ENCODE measurements at regions not wholly inside any gene's neighbourhood (a gene's known extent, or its start where the extent isn't known, plus 50 kb on each side); places are given as distances from the start of the nearest gene placed in this dataset.
"Not testable (repeated sequence)": the region's sequence is repeated elsewhere in the genome, so short reads cannot be mapped to it uniquely, and the experiment has no call there.

DNA sequence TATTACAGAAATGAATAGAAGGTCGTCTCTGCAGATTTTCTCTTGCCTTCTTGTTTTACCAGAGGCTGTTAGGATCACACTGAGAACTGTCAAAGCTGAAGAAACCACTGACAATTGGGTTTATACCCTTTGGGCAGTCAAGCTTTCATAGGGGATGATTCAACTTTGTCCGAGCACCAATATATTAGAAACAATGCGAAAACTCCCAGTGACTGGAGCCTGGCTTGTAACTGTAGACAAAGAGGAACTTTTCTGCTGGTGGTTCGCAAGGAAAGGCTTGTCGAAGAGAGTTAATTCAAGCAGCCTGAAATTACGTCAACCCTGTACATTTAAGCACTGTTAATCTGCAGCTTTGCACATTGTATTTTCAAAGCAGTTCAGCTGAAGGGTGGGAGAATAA, 193.2 kb upstream of the ZNF385D start:
- no peaks in the 10 kb centered on the region for H3K4me1 ChIP-seq (ENCODE audit: control insufficient read depth, insufficient read depth, low read length)

DNA sequence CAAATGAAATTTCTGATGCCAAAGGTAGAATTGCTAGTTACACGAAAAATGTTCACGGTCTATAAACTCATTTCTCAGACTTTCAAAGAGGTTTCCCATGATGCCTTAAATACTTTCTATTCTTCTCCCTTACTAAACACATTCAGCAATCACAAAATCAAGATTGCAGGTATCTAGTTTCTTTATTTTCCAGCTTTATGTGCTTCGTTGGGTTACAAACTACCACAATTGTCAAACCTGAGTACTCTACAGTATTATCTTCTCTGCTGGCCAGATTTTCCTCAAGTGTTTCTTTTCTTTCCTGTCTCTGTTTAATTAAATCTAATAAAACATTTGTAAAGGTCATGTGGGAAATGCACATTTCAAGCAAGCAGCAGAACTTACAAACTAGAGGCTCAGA, 201.8 kb upstream of the ZNF385D start:
- no peaks in the 10 kb centered on the region for H3K27me3 ChIP-seq (ENCODE audit: control insufficient read depth, insufficient read depth, low read length)
- H3K36me3 ChIP-seq (ENCODE audit: control insufficient read depth, insufficient read depth, low read length), result no peaks in the 10 kb centered on the region
- no peaks in the 10 kb centered on the region for H3K4me1 ChIP-seq (ENCODE audit: control insufficient read depth, insufficient read depth, low read length)
- H3K9ac ChIP-seq (ENCODE audit: low read length), result no peak overlapping the region
- H3K4me3 ChIP-seq (ENCODE audit: low read length), result no peak overlapping the region
- H3K27ac ChIP-seq (ENCODE audit: low read depth, low read length), result no peak overlapping the region

More for the DNA sequence above, 193.2 kb upstream of the ZNF385D start:
- Histone ChIP-seq H3K9ac (ENCODE audit: low read length) (no peak overlapping the region), H3K27ac (ENCODE audit: low read depth, low read length) (no peak overlapping the region), H3K36me3 (ENCODE audit: control insufficient read depth, insufficient read depth, low read length) (no peaks in the 10 kb centered on the region), H3K27me3 (ENCODE audit: control insufficient read depth, insufficient read depth, low read length) (no peaks in the 10 kb centered on the region), H3K4me3 (ENCODE audit: low read length) (no peak overlapping the region)

DNA sequence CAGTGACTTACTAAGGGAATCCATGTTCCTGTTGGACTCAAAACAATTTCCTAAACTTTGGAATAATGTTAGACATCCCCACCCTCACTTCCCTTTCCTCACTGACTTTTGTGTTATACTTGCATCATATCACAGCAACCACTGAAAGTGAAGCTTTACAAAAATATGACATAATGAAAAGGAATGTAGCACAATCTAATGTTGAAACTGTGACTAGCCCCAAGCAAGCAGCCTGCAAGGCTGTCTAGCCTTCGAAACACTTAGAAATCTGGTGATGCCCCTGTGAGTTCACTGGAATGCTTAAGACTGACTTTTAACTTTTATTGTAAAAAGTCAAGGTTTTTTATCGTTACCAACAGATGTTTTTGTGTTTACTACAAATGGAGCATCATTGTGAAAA, 203.7 kb upstream of the ZNF385D start:
- Histone ChIP-seq H3K27me3 (ENCODE audit: control insufficient read depth, insufficient read depth, low read length) (no peaks in the 10 kb centered on the region), H3K27ac (ENCODE audit: low read depth, low read length) (no peak overlapping the region), H3K4me3 (ENCODE audit: low read length) (no peak overlapping the region), H3K4me1 (ENCODE audit: control insufficient read depth, insufficient read depth, low read length) (no peaks in the 10 kb centered on the region), H3K36me3 (ENCODE audit: control insufficient read depth, insufficient read depth, low read length) (no peaks in the 10 kb centered on the region), H3K9ac (ENCODE audit: low read length) (no peak overlapping the region)

DNA sequence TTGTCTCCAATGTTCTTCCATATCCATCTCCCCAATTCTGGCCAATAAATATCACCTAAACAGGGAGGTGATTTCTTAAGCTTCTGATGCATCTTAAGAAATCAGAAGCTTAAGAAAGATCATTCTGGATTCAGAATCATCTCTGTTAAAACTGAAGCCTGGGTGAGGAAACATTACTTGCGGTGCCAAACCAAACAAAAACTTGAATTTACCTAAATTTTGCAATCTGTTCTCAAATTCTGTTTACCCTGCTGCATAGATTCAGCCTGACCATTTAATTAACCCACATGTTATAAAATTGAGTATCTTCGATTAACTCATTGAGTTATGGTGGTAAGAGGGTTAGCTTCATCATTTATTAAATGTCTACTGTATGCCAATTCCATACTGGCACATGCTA, 204.4 kb upstream of the ZNF385D start:
- H3K36me3 ChIP-seq (ENCODE audit: control insufficient read depth, insufficient read depth, low read length), result no peaks in the 10 kb centered on the region
- H3K27ac ChIP-seq (ENCODE audit: low read depth, low read length), result no peak overlapping the region
- no peak overlapping the region for H3K9ac ChIP-seq (ENCODE audit: low read length)

DNA sequence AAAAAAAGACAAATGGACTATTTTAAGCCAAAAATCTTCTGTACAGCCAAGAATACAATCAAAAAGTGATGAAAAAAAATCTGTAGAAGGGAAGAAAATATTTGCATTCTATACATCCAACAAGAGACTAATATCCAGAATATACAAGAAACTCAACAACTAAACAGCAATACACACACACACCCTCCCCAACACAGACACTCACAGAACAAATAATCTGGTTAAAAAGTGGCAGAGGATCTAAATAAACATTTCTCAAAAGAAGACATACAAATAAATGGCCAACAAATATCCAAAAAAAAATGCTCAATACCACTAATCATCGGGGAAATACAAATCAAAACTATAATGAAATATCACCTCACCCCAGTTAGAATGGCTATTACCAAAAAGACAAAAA, 209.0 kb upstream of the ZNF385D start:
- Histone ChIP-seq H3K4me3 (ENCODE audit: low read length) (no peak overlapping the region), H3K9ac (ENCODE audit: low read length) (no peak overlapping the region), H3K4me1 (ENCODE audit: control insufficient read depth, insufficient read depth, low read length) (no peaks in the 10 kb centered on the region), H3K27me3 (ENCODE audit: control insufficient read depth, insufficient read depth, low read length) (no peaks in the 10 kb centered on the region), H3K36me3 (ENCODE audit: control insufficient read depth, insufficient read depth, low read length) (no peaks in the 10 kb centered on the region), H3K27ac (ENCODE audit: low read depth, low read length) (no peak overlapping the region)

More for the DNA sequence above, 204.4 kb upstream of the ZNF385D start:
- no peaks in the 10 kb centered on the region for H3K4me1 ChIP-seq (ENCODE audit: control insufficient read depth, insufficient read depth, low read length)
- no peaks in the 10 kb centered on the region for H3K27me3 ChIP-seq (ENCODE audit: control insufficient read depth, insufficient read depth, low read length)
- H3K4me3 ChIP-seq (ENCODE audit: low read length), result no peak overlapping the region

DNA sequence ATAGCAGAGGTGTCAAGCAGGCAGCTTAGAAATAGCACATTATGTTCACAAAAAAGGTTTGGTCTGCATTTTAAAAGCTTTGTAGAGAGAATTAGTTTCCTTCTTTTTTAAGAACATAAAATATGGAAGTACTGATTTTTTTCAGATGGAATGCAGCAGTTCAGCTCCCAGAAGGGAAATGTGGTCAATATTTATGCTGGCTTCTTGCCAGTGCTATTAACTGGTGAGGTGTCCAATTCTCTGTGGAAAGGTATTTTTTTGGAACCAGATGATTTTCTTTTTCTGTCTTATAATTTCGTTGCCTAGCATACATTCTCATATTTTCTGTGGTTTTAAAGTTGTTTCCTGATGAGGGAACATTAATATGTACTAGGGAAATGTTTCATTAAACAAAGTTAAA, 211.4 kb upstream of the ZNF385D start:
- Histone ChIP-seq H3K9ac (ENCODE audit: low read length) (no peak overlapping the region), H3K36me3 (ENCODE audit: control insufficient read depth, insufficient read depth, low read length) (no peaks in the 10 kb centered on the region), H3K4me1 (ENCODE audit: control insufficient read depth, insufficient read depth, low read length) (no peaks in the 10 kb centered on the region)

DNA sequence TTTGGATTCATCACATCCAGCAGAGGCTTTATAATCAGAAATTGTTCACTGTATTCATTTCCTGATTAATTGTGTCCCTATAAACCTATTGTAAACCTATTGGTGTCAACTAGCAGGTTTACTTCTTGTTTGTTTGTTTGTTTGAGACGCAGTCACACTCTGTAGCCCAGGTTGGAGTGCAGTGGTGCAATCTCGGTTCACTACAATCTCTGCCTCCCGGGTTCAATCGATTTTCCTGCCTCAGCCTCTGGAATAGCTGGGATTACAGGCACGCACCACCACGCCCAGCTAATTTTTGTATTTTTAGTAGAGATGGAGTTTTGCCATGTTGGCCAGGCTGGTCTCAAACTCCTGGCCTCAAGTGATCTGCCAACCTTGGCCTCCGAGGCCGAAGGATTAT, 215.4 kb upstream of the ZNF385D start:
- H3K4me3 ChIP-seq (ENCODE audit: low read length); H3K27me3 ChIP-seq (ENCODE audit: control insufficient read depth, insufficient read depth, low read length): not testable (repeated sequence)

More for the DNA sequence above, 211.4 kb upstream of the ZNF385D start:
- Histone ChIP-seq H3K27me3 (ENCODE audit: control insufficient read depth, insufficient read depth, low read length) (no peaks in the 10 kb centered on the region), H3K4me3 (ENCODE audit: low read length) (no peak overlapping the region), H3K27ac (ENCODE audit: low read depth, low read length) (no peak overlapping the region)

DNA sequence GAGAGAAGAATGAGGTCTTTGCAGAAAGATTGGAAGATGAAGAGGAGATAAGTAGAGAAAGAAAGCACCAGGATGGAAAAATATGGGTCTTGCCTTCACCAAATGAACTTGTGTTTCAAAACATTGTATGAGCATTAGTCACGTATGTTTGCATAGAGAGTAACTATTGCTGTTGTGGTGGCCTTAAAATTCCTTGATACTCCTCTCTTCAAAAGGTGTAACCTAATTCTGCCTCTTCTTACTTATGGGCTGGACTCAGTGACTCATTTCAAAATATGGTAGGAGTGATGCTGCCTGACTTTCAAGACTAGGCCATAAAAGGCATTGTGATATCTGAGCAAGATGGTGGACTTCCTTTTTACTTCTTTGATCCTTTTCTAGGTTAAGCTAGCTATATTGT, 228.7 kb upstream of the ZNF385D start:
- H3K27me3 ChIP-seq (ENCODE audit: control insufficient read depth, insufficient read depth, low read length), result no peaks in the 10 kb centered on the region
- no peak overlapping the region for H3K27ac ChIP-seq (ENCODE audit: low read depth, low read length)
- no peak overlapping the region for H3K9ac ChIP-seq (ENCODE audit: low read length)
- no peaks in the 10 kb centered on the region for H3K36me3 ChIP-seq (ENCODE audit: control insufficient read depth, insufficient read depth, low read length)
- no peaks in the 10 kb centered on the region for H3K4me1 ChIP-seq (ENCODE audit: control insufficient read depth, insufficient read depth, low read length)
- H3K4me3 ChIP-seq (ENCODE audit: low read length), result no peak overlapping the region

More for the DNA sequence above, 215.4 kb upstream of the ZNF385D start:
- not testable (repeated sequence) for H3K36me3 ChIP-seq (ENCODE audit: control insufficient read depth, insufficient read depth, low read length); H3K4me1 ChIP-seq (ENCODE audit: control insufficient read depth, insufficient read depth, low read length); H3K27ac ChIP-seq (ENCODE audit: low read depth, low read length); H3K9ac ChIP-seq (ENCODE audit: low read length)

DNA sequence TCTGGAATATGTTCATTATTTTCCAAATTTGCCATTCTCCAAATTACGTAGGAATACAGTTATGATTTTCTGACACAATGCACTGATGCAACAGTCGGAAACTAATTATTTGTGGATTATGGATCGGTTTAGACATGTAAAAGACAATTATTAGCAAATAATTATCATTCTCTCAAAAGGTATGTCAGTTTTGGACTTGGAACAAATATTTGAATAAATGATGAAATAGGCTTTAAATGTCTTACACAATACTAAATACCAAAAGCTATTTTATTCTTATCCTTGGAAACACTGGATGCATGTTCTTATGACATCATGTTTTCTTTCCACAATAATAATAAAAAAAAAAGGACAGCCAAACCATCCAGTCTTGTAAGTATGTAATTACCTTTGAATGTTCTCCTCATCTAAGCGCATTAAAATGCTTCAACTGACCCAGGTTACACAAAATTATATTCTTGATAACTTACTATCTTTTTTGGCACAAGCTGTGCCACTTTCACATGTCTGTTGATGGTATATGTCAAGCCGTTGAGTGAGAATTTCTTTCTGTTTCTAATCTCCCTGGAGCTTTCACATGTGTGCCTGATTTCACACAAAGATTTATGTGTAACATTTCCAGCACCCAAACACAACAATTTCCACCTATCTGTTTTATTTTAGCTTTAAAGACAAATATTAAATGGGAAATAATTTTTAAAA, 238.5 kb upstream of the ZNF385D start:
- no peak overlapping the region for H3K4me3 ChIP-seq (ENCODE audit: low read length)
- no peak overlapping the region for H3K27ac ChIP-seq (ENCODE audit: low read depth, low read length)

DNA sequence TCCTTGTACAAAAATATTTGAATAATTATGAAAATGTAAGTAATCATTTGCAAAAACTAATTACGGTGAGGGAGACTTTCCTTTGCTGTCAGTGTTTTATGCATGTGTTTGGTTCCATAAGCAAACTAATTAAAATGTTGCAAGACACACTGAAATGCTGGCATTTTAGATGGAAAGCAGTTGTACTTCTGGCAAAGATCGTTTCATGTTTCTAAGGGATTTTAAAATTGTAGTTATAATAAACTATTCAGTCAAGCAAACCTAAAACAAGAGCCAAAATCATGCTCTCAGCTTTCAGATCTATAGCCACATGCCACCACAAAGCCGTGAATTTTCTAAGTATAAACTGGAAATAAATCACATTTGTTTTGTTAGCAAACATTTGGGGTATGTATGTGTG, 240.1 kb upstream of the ZNF385D start:
- Histone ChIP-seq H3K27me3 (ENCODE audit: control insufficient read depth, insufficient read depth, low read length) (no peaks in the 10 kb centered on the region), H3K9ac (ENCODE audit: low read length) (no peak overlapping the region), H3K36me3 (ENCODE audit: control insufficient read depth, insufficient read depth, low read length) (no peaks in the 10 kb centered on the region), H3K27ac (ENCODE audit: low read depth, low read length) (no peak overlapping the region), H3K4me3 (ENCODE audit: low read length) (no peak overlapping the region), H3K4me1 (ENCODE audit: control insufficient read depth, insufficient read depth, low read length) (no peaks in the 10 kb centered on the region)

More for the DNA sequence above, 238.5 kb upstream of the ZNF385D start:
- H3K27me3 ChIP-seq (ENCODE audit: control insufficient read depth, insufficient read depth, low read length), result no peaks in the 10 kb centered on the region
- no peaks in the 10 kb centered on the region for H3K36me3 ChIP-seq (ENCODE audit: control insufficient read depth, insufficient read depth, low read length)
- no peaks in the 10 kb centered on the region for H3K4me1 ChIP-seq (ENCODE audit: control insufficient read depth, insufficient read depth, low read length)
- H3K9ac ChIP-seq (ENCODE audit: low read length), result no peak overlapping the region

DNA sequence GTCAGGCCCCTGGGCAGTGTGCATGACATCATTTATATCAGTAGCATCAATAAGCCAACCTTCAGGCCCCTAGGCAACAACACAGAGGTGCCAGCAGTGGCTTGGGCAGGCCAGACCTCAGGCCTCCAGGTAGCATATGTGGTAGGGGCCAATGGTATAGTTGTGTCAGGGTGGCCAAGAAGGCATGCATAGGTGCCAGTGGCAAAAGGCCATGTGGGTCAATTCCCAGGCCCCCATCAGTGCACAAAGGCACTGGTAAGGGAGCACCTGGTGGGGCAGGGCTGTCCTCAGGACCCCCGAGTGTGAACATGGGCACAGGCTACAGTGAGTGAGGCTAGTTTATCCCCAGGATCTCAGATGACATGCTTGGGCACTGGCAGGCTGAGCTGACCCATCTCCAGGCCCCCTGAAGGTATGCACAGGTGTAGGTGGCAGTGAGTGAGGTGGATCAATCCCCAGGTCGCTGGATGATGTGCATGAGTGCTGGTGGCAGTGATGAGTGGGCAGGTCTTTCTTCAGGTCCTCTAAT, 244.1 kb upstream of the ZNF385D start:
- Histone ChIP-seq H3K36me3 (ENCODE audit: control insufficient read depth, insufficient read depth, low read length) (no peaks in the 10 kb centered on the region), H3K4me3 (ENCODE audit: low read length) (no peak overlapping the region), H3K27ac (ENCODE audit: low read depth, low read length) (no peak overlapping the region), H3K27me3 (ENCODE audit: control insufficient read depth, insufficient read depth, low read length) (no peaks in the 10 kb centered on the region), H3K9ac (ENCODE audit: low read length) (no peak overlapping the region), H3K4me1 (ENCODE audit: control insufficient read depth, insufficient read depth, low read length) (no peaks in the 10 kb centered on the region)

DNA sequence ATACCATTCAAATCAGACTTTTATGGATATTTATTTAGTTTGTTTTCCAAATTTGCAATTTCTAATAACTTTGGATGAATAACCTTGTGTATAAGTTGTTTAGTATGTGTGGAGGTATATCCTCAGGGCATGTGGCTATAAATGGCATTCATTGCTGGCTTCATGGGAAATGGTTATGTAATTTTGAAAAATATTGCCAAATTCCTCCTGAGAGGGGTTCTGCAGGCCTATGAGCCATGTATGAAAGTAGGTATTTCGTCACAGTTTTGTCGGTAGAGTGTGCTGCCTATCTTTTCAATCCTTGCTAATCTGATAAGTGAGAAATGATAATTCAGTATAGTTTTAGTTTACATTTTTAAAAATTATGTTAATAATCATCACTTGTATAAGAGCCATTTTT, 256.4 kb upstream of the ZNF385D start:
- Histone ChIP-seq H3K27ac (ENCODE audit: low read depth, low read length) (no peak overlapping the region), H3K4me1 (ENCODE audit: control insufficient read depth, insufficient read depth, low read length) (no peaks in the 10 kb centered on the region), H3K27me3 (ENCODE audit: control insufficient read depth, insufficient read depth, low read length) (no peaks in the 10 kb centered on the region), H3K4me3 (ENCODE audit: low read length) (no peak overlapping the region), H3K36me3 (ENCODE audit: control insufficient read depth, insufficient read depth, low read length) (no peaks in the 10 kb centered on the region), H3K9ac (ENCODE audit: low read length) (no peak overlapping the region)

DNA sequence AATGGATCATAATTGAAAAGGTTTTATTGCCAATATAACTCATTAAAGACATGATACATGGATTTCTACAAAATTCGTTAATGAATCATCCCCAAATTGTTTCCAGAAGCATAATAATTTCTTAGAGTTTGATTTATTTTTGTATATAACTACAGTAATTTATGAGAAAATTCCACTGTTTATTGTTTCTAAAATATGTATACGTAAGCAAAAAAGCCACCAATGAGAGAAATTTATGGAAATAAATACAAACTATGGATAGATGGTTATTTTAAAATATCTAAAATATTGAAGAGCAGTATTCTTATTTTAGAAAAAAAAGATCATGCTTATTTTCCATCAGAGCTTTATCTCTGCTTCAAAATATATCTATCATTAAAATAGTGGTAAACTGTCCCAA, 260.0 kb upstream of the ZNF385D start:
- no peaks in the 10 kb centered on the region for H3K36me3 ChIP-seq (ENCODE audit: control insufficient read depth, insufficient read depth, low read length)
- H3K9ac ChIP-seq (ENCODE audit: low read length), result no peak overlapping the region
- no peak overlapping the region for H3K4me3 ChIP-seq (ENCODE audit: low read length)
- no peaks in the 10 kb centered on the region for H3K27me3 ChIP-seq (ENCODE audit: control insufficient read depth, insufficient read depth, low read length)
- no peak overlapping the region for H3K27ac ChIP-seq (ENCODE audit: low read depth, low read length)
- no peaks in the 10 kb centered on the region for H3K4me1 ChIP-seq (ENCODE audit: control insufficient read depth, insufficient read depth, low read length)
